ENCODE measurements at regions not wholly inside any gene's neighbourhood (a gene's known extent, or its start where the extent isn't known, plus 50 kb on each side); places are given as distances from the start of the nearest gene placed in this dataset.

DNA sequence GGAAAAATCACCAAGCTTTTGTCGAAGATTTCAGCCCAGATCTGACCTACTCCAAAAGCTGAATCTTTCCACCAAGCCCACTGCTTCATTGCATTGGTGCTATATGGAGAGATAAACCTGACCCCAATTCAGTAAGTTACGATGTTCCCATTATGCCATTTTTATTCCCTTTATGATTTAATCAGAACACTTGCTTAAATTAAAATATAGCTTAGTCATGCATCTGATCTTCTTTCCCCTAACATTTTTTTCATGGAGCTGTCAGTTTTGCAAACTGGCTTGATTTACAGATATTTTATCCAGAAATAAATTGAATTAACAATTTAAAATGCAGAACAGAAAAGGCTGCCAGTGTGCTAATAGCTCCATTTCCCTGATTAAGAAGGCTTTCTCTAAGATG, 503.5 kb upstream of the C1orf87 start:
- Histone ChIP-seq H3K4me2 (replicated peaks; ENCODE audit: extremely low read depth, low read length, poor library complexity, severe bottlenecking) (no peak overlapping the region), H3K9me3 (replicated peaks in 1 of 2; ENCODE audit: control insufficient read depth in 1 of 2, insufficient read depth in 1 of 2, low read length in 2 of 2) (no peaks in the 10 kb centered on the region), H3K4me3 (replicated peaks in 1 of 3; ENCODE audit: low read depth in 2 of 3, low read length in 3 of 3) (no peak overlapping the region), H3K79me2 (ENCODE audit: insufficient read depth, low read length) (no peaks in the 10 kb centered on the region), H3K9ac (ENCODE audit: insufficient read depth, low read length, poor library complexity, severe bottlenecking) (no peak overlapping the region), H3K36me3 (replicated peaks in 1 of 2; ENCODE audit: control insufficient read depth in 1 of 2, insufficient read depth in 2 of 2, low read length in 2 of 2) (no peaks in the 10 kb centered on the region), H2AFZ (ENCODE audit: insufficient read depth, low read depth, low read length, poor library complexity, severe bottlenecking) (no peak overlapping the region), H3K27me3 (ENCODE audit: control insufficient read depth in 2 of 2, insufficient read depth in 2 of 2, low read length in 2 of 2) (no peaks in the 10 kb centered on the region), H3K27ac (ENCODE audit: low read depth in 1 of 2, low read length in 2 of 2) (no peak overlapping the region), H4K20me1 (ENCODE audit: insufficient read depth, low read length) (no peaks in the 10 kb centered on the region), H3K4me1 (ENCODE audit: control insufficient read depth in 1 of 2, insufficient read depth in 2 of 2, low read length in 2 of 2) (peaks cover 28 to 31% of the 10 kb centered on the region in 2 donors)
- DNase-seq: no peak
- Mint-ChIP-seq H3K9me3 (peaks cover 0 to 3% (median 1%) of the 10 kb centered on the region in 7 donors), H3K4me3 (no peak overlapping the region), H3K27ac (no peak overlapping the region), H3K36me3 (no peaks in the 10 kb centered on the region), H3K27me3 (ENCODE audit: low read depth in 3 of 3) (no peaks in the 10 kb centered on the region), H3K4me1 (peaks cover 42% of the 10 kb centered on the region)
- TF ChIP-seq CTCF (IDR thresholded peaks at IDR 0.05): no peak
- intact Hi-C loops (cut with micrococcal nuclease): no loop called here
- no CpG with 5 or more reads among the region's 2 CpGs for WGBS (ENCODE audit: insufficient coverage)

DNA sequence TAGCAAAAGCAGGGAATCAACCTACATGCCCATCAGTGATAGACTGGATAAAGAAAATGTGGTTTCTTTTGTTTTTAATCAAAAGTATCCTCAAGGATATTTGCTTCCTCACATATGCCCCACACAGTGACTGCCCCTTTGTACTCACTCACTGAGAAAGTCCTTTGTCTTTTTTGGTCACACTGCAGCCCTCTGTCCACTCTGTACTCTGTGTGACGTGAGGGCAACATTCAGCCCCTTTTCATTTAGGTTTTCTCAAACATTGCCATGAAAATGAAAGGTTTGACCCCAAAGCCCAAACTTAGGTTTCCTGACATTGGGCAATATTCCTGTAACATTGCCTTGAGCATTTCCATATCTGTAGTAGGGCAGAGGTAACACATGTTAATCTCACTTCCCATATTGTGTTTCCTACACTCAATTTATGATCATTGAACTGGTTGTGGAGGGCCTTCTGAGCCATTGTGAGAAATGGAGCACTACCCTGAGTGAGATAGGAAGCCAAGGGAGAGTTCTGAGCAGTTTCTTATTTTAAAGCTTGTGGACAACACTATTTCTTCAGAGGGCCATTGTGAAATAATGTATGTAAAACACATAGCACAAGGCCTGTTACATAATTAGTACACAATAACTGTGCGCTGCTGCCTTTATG, 501.9 kb upstream of the C1orf87 start:
- TF ChIP-seq CTCF (IDR thresholded peaks at IDR 0.05): no peak
- Mint-ChIP-seq H3K4me1 (peaks cover 38% of the 10 kb centered on the region), H3K27me3 (ENCODE audit: low read depth in 3 of 3) (no peaks in the 10 kb centered on the region), H3K36me3 (no peaks in the 10 kb centered on the region), H3K4me3 (peak overlapping the region in 1 of 2 donors; percentile 32), H3K27ac (peak overlapping the region; percentile 12 to 86 (median 82)), H3K9me3 (peaks cover 0 to 2% (median 2%) of the 10 kb centered on the region in 7 donors)
- Histone ChIP-seq H3K4me3 (replicated peaks in 1 of 3; ENCODE audit: low read depth in 2 of 3, low read length in 3 of 3) (peak overlapping the region in 1 of 3 experiments; percentile 17), H3K4me2 (replicated peaks; ENCODE audit: extremely low read depth, low read length, poor library complexity, severe bottlenecking) (peak overlapping the region; percentile 28), H2AFZ (ENCODE audit: insufficient read depth, low read depth, low read length, poor library complexity, severe bottlenecking) (peak overlapping the region; percentile 22), H3K4me1 (ENCODE audit: control insufficient read depth in 1 of 2, insufficient read depth in 2 of 2, low read length in 2 of 2) (peaks cover 28 to 31% of the 10 kb centered on the region in 2 donors), H3K36me3 (replicated peaks in 1 of 2; ENCODE audit: control insufficient read depth in 1 of 2, insufficient read depth in 2 of 2, low read length in 2 of 2) (no peaks in the 10 kb centered on the region), H3K27ac (ENCODE audit: low read depth in 1 of 2, low read length in 2 of 2) (peak overlapping the region in 1 of 2 donors; percentile 80), H3K27me3 (ENCODE audit: control insufficient read depth in 2 of 2, insufficient read depth in 2 of 2, low read length in 2 of 2) (no peaks in the 10 kb centered on the region), H3K9ac (ENCODE audit: insufficient read depth, low read length, poor library complexity, severe bottlenecking) (no peak overlapping the region), H3K9me3 (replicated peaks in 1 of 2; ENCODE audit: control insufficient read depth in 1 of 2, insufficient read depth in 1 of 2, low read length in 2 of 2) (no peaks in the 10 kb centered on the region), H4K20me1 (ENCODE audit: insufficient read depth, low read length) (no peaks in the 10 kb centered on the region), H3K79me2 (ENCODE audit: insufficient read depth, low read length) (no peaks in the 10 kb centered on the region)
- intact Hi-C loops (cut with micrococcal nuclease): no loop called here
- 0% methylated on average over 1 of the region's 2 CpGs for whole genome bisulfite sequencing (ENCODE audit: insufficient coverage)
- peak in 2 of 3 donors; percentile 12 to 21 for DNase-seq
